IPS DF 6.9 (cell line): ENCODE measurements at regions not wholly inside any gene's neighbourhood (a gene's known extent, or its start where the extent isn't known, plus 50 kb on each side); places are given as distances from the start of the nearest gene placed in this dataset.

Experiments
- DNase-seq: peaks from one replicate; pipeline ENCODE4 v3.0.0-alpha.2; 2013; ENCODE audit warnings: low read depth, low spot score
- H3K27ac ChIP-seq: one replicate; pipeline ENCODE4 v1.5.1; 2013; ENCODE audit warnings: low read length, control low read depth
- H3K27me3 ChIP-seq: 2 replicates; pipeline ENCODE4 v1.6.1; 2013; ENCODE audit warnings: mild to moderate bottlenecking, low read length; ENCODE audit not compliant: control insufficient read depth, insufficient read depth
- H3K36me3 ChIP-seq: 2 replicates; pipeline ENCODE4 v1.6.1; 2013; ENCODE audit warnings: low read length; ENCODE audit not compliant: control insufficient read depth, insufficient read depth
- H3K4me1 ChIP-seq: 2 replicates; pipeline ENCODE4 v1.6.1; 2013; ENCODE audit warnings: low read length; ENCODE audit not compliant: control insufficient read depth, insufficient read depth
- H3K4me3 ChIP-seq: 2 replicates; pipeline ENCODE4 v1.5.1; 2013; ENCODE audit warnings: mild to moderate bottlenecking, low read length
- H3K9me3 ChIP-seq: 2 replicates; pipeline ENCODE4 v1.6.1; 2013; ENCODE audit warnings: low read length, inconsistent platforms; ENCODE audit not compliant: control insufficient read depth, insufficient read depth
- WGBS: extraction: QIAGEN DNeasy Blood & Tissue Kit; methylation state at CpG from one replicate; pipeline ENCODE4 v1.1.7; 2013; ENCODE audit warnings: mixed read lengths, missing lambda C conversion rate; ENCODE audit not compliant: insufficient read length, insufficient coverage; 5-methylcytosine and 5-hydroxymethylcytosine counted together

DNA sequence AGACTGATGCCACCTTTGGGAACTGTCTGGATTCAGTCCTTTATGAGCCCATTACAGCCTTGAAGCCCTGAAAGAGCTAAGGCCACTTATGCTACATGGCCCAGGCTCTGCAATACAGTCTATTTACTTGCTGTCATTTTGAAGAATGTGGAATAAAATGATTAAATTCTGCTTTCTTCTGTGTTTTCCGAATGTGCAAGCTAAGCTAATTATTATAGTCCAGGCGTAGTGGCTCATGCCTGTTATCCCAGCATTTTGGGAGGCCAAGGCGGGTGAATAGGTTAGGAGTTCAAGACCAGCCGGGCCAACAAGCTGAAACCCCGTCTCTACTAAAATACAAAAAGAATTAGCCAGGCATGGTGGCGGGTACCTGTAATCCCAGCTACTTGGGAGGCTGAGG lies 142.5 kb downstream of the TEX29 start:
- DNase-seq, result no peak
- Histone ChIP-seq H3K36me3 (no peaks in the 10 kb centered on the region), H3K4me3 (no peak overlapping the region), H3K9me3 (no peaks in the 10 kb centered on the region), H3K27me3 (no peaks in the 10 kb centered on the region), H3K4me1 (peaks cover 2% of the 10 kb centered on the region; the same call in 1 of the 2 replicates), H3K27ac (no peak overlapping the region)
- WGBS, result no CpG with 5 or more reads among the region's 6 CpGs

- H3K4me3 ChIP-seq, result no peak overlapping the region
- H3K4me1 ChIP-seq, result no peaks in the 10 kb centered on the region
- H3K36me3 ChIP-seq, result no peaks in the 10 kb centered on the region
- DNase-seq, result no peak
- no peak overlapping the region for H3K27ac ChIP-seq
- H3K9me3 ChIP-seq, result no peaks in the 10 kb centered on the region
- no CpG with 5 or more reads among the region's 7 CpGs for WGBS
- no peaks in the 10 kb centered on the region for H3K27me3 ChIP-seq
These were observed 146.9 kb downstream of the TEX29 start for GRCh38 chr13:111467111-111467890.

DNA sequence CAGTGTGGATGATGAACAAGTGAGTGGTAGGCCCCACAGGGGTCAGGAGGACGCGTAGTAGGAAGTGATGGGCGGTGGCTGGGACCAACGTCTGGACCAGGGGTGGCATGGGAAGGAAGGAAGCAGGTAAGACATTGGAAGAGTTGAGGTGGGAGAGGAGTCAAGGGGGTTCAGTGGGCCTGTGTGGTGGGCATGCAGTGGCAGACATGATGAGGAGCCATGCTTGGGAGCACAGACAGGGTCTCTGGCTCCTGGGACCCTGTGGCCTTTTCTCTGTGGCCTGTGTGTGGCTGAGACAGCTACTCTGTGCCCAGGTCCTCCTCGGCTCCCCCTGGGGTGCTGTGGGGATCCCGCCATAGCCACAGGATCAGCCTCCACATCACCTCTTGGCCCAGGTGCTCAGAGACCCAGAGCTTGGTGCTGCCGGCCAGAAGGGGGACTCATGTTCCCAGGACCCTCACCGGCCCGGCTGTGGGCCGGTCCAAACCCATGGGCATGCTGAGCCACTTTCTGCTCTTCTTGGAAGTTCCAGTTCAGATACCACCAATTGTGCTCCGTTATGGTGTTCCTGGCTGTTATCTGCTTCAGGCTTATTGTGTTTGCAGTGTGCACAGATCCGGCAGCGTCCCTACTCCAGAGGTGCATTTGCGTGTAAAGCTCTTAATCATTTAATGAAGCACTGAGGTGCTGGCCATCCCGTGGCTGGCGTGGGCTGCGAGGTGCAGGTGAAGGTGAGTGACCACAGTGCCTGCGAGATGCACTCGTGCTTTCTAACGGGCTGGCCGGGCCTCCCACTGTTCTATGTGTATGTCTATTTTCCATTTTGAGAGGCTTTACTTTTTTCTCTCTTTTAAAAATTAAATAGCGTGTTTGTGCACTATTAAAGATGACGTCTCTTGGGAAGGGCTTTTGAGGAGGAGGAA lies 147.9 kb downstream of the TEX29 start:
- no peak overlapping the region for H3K27ac ChIP-seq
- WGBS, result no CpG with 5 or more reads among the region's 23 CpGs
- no peaks in the 10 kb centered on the region for H3K9me3 ChIP-seq
- no peak for DNase-seq
- no peak overlapping the region for H3K4me3 ChIP-seq
- H3K36me3 ChIP-seq, result no peaks in the 10 kb centered on the region
- no peaks in the 10 kb centered on the region for H3K4me1 ChIP-seq
- H3K27me3 ChIP-seq, result no peaks in the 10 kb centered on the region

DNA sequence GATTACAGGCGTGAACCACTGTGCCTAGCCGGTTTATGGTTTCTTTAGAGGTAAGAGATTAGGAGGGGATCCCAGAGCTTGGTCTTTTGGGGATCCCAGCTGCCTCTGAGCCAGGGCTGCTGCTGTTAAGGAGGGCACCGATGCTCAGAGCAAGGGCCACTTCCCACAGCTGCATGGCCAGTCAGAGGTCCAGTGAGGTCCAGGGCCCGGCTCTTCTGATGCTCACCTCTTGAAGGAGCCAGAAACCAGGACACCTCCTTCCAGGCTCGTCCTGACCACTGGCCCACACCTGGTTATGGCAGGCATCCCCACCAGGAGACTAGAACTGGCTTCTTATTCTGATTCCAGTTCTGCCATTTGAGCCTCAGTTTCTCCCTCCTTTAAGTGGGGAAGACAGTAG lies 149.0 kb downstream of the TEX29 start:
- Histone ChIP-seq H3K4me3 (no peak overlapping the region), H3K27me3 (no peaks in the 10 kb centered on the region), H3K4me1 (no peaks in the 10 kb centered on the region), H3K36me3 (no peaks in the 10 kb centered on the region), H3K27ac (no peak overlapping the region), H3K9me3 (no peaks in the 10 kb centered on the region)
- DNase-seq, result no peak
- no CpG with 5 or more reads among the region's 5 CpGs for WGBS

- no CpG with 5 or more reads among the region's 20 CpGs for WGBS
- Histone ChIP-seq H3K4me3 (no peak overlapping the region), H3K4me1 (no peaks in the 10 kb centered on the region), H3K36me3 (no peaks in the 10 kb centered on the region), H3K27me3 (no peaks in the 10 kb centered on the region), H3K27ac (no peak overlapping the region), H3K9me3 (no peaks in the 10 kb centered on the region)
- DNase-seq, result no peak
These were observed 149.6 kb downstream of the TEX29 start for GRCh38 chr13:111469916-111470506.

DNA sequence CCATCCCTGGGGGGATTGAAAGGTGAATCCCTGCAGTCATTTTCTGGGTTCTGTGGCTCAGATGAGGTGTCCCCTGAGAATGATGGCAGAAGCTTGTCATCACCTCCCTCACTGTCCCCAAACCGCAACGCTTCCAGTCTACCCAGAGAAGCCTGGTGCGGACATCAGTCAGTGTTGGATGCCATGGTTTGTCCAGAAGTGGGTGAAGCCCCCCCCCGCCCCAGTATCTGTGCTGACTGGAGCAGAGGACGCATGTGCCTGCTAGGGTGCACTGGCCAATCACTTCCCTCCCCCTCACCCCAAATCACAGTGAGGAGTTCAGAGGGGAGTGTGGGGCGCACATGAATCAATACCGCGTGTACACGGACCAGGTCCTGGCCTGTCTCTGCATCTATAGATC lies 150.5 kb downstream of the TEX29 start:
- H3K4me3 ChIP-seq, result no peak overlapping the region
- no peaks in the 10 kb centered on the region for H3K4me1 ChIP-seq
- no peak for DNase-seq
- no peaks in the 10 kb centered on the region for H3K36me3 ChIP-seq
- H3K27ac ChIP-seq, result no peak overlapping the region
- no CpG with 5 or more reads among the region's 9 CpGs for WGBS
- H3K9me3 ChIP-seq, result no peaks in the 10 kb centered on the region
- no peaks in the 10 kb centered on the region for H3K27me3 ChIP-seq

DNA sequence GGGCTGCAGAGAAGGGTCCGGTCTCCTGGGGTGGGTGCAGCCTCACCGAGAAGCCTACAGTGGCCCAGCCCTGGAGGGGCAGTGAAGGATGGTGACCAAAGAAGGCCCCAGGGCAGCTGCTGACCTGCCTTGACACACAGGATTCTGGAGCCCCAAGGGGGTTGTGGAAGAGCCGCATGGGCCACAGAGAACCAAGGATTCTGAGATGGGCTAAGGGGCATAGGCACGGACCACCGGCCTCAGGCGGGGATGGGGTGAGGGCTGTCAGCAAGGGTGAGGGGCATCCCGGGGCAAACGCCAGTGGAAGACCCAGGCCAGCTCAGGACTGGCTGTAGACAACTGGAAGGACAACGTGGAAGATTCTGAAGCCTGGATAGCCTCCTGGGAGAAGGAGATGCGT lies 151.6 kb downstream of the TEX29 start:
- Histone ChIP-seq H3K27ac (no peak overlapping the region), H3K4me3 (no peak overlapping the region), H3K27me3 (no peaks in the 10 kb centered on the region), H3K36me3 (no peaks in the 10 kb centered on the region), H3K9me3 (no peaks in the 10 kb centered on the region), H3K4me1 (no peaks in the 10 kb centered on the region)
- no CpG with 5 or more reads among the region's 10 CpGs for WGBS
- DNase-seq, result no peak

GRCh38 chr13:111472559-111473460 lies 152.4 kb downstream of the TEX29 start:
- no peak overlapping the region for H3K27ac ChIP-seq
- no CpG with 5 or more reads among the region's 19 CpGs for WGBS
- no peak overlapping the region for H3K4me3 ChIP-seq
- H3K36me3 ChIP-seq, result no peaks in the 10 kb centered on the region
- H3K27me3 ChIP-seq, result no peaks in the 10 kb centered on the region
- no peak for DNase-seq
- H3K9me3 ChIP-seq, result no peaks in the 10 kb centered on the region
- no peaks in the 10 kb centered on the region for H3K4me1 ChIP-seq

GRCh38 chr13:111474136-111475002 lies 153.9 kb downstream of the TEX29 start:
- no peaks in the 10 kb centered on the region for H3K27me3 ChIP-seq
- no peaks in the 10 kb centered on the region for H3K36me3 ChIP-seq
- H3K4me1 ChIP-seq, result no peaks in the 10 kb centered on the region
- H3K27ac ChIP-seq, result no peak overlapping the region
- H3K9me3 ChIP-seq, result no peaks in the 10 kb centered on the region
- H3K4me3 ChIP-seq, result no peak overlapping the region
- no CpG with 5 or more reads among the region's 23 CpGs for WGBS
- DNase-seq, result peak; percentile 35
